ENCODE measurements at regions not wholly inside any gene's neighbourhood (a gene's known extent, or its start where the extent isn't known, plus 50 kb on each side); places are given as distances from the start of the nearest gene placed in this dataset.

DNA sequence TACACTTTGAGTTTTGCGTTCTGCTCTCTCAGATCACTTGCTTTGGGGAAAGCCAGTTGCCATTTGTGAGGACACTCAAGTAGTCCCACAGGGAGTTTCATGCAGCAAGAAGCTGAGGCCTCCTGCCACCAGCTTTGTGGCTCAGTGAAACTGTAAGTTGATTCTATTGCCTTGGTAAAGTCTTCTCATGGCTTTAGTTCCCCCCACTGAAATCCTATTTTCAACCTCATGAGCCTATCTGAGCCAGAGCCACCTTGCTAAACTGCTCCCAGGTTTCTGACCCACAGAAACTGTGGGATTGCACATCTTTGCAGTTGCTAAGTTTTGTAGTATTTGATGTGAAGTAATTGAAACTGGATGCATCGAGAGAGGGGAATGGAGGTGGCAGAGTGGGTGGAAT lies 85.4 kb upstream of the TOP3B start:
- no peak for TF ChIP-seq CTCF (IDR thresholded peaks at IDR 0.05)
- intact Hi-C loops (cut with DNase I) = no loop called here
- Histone ChIP-seq H3K36me3 (ENCODE audit: insufficient read depth in 1 of 2, low read depth in 1 of 2) (no peaks in the 10 kb centered on the region), H3K4me1 (no peaks in the 10 kb centered on the region), H3K9me3 (no peaks in the 10 kb centered on the region), H3K27me3 (ENCODE audit: insufficient read depth in 3 of 3, low read length in 2 of 3) (no peaks in the 10 kb centered on the region), H3K27ac (no peak overlapping the region), H3K4me3 (no peak overlapping the region)
- WGBS, 3 donors = 73 to 87% (median 85%) methylated on average over 2 of the region's 2 CpGs
- no peak for DNase-seq
- ATAC-seq = no peak

GRCh38 chr22:22067192-22067591 lies 84.6 kb upstream of the TOP3B start:
- ATAC-seq (no peak), DNase-seq (no peak)
- Histone ChIP-seq H3K27me3 (ENCODE audit: insufficient read depth in 3 of 3, low read length in 2 of 3) (no peaks in the 10 kb centered on the region), H3K27ac (no peak overlapping the region), H3K4me1 (no peaks in the 10 kb centered on the region), H3K36me3 (ENCODE audit: insufficient read depth in 1 of 2, low read depth in 1 of 2) (no peaks in the 10 kb centered on the region), H3K4me3 (no peak overlapping the region), H3K9me3 (no peaks in the 10 kb centered on the region)
- TF ChIP-seq CTCF (IDR thresholded peaks at IDR 0.05) = no peak
- WGBS, 3 donors = 79 to 86% (median 84%) methylated on average over 3 of the region's 3 CpGs
- intact Hi-C loops (cut with DNase I) = no loop called here

DNA sequence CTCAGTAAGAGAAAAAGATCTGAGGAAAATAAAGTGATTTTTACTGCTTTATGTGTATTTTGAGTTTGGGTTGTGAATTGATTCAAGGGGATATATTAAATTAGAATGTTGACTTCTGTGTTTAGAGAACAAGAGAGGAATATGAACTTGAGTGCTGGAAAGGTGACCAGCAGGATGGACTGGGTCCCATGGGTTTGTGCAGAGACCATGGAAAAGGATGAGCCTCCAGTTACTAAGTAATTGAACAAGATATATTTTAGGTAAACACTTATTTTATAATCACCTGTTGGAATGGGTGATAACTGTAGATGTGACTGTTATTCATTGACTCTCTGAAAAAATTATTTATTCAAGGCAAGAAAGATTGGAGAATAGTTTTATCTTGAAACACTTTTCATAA lies 82.0 kb upstream of the TOP3B start:
- ATAC-seq = no peak
- no peak overlapping the region for H3K27ac ChIP-seq

GRCh38 chr22:22062306-22062793 lies 79.8 kb upstream of the TOP3B start:
- no peak for ATAC-seq
- no peaks in the 10 kb centered on the region for H3K4me1 ChIP-seq
- 85 to 91% (median 86%) methylated on average over 2 of the region's 2 CpGs for WGBS, 3 donors
- H3K27ac ChIP-seq = no peak overlapping the region
- peaks cover 0 to 5% (median 0%) of the 10 kb centered on the region in 3 donors for H3K27me3 ChIP-seq (ENCODE audit: insufficient read depth in 3 of 3, low read length in 2 of 3)
- H3K36me3 ChIP-seq (ENCODE audit: insufficient read depth in 1 of 2, low read depth in 1 of 2) = no peaks in the 10 kb centered on the region
- intact Hi-C loops (cut with DNase I) = no loop called here
- TF ChIP-seq CTCF (IDR thresholded peaks at IDR 0.05) = no peak
- H3K4me3 ChIP-seq = no peak overlapping the region
- DNase-seq = no peak
- no peaks in the 10 kb centered on the region for H3K9me3 ChIP-seq

More for the DNA sequence above, 82.0 kb upstream of the TOP3B start:
- no peaks in the 10 kb centered on the region for H3K9me3 ChIP-seq
- H3K4me3 ChIP-seq = no peak overlapping the region
- no peak for DNase-seq
- no peaks in the 10 kb centered on the region for H3K4me1 ChIP-seq
- H3K36me3 ChIP-seq (ENCODE audit: insufficient read depth in 1 of 2, low read depth in 1 of 2) = no peaks in the 10 kb centered on the region
- no peaks in the 10 kb centered on the region for H3K27me3 ChIP-seq (ENCODE audit: insufficient read depth in 3 of 3, low read length in 2 of 3)
- intact Hi-C loops (cut with DNase I) = no loop called here
- TF ChIP-seq CTCF (IDR thresholded peaks at IDR 0.05) = no peak

Measured in psoas muscle (tissue), 7 donors.